ENCODE measurements at regions not wholly inside any gene's neighbourhood (a gene's known extent, or its start where the extent isn't known, plus 50 kb on each side); places are given as distances from the start of the nearest gene placed in this dataset.

DNA sequence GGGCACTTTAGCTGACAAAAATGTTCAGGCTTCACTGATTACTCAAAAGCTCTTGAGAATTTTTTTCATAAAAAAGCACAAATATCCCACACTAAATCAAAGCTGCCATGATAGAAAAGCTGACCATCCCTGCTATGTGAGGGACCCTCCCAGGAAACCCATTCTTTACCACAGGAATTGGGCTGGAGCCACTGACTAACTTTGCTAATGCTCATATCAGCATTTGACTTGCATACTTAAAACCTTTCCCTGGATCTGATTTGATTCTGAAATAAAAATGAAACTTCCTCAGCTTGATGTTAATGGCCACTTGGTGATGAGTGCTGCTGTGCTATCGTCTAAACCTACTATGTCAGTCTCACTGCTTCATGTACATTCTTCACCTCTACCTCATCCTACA, 243.6 kb downstream of the PRELID2 start:
- TF ChIP-seq POLR2A (IDR thresholded peaks at IDR 0.05; ENCODE audit: low read length) (no peak), CBX8 (IDR thresholded peaks at IDR 0.05) (no peak), SMC3 (IDR thresholded peaks at IDR 0.05) (no peak), REST (IDR thresholded peaks at IDR 0.05) (no peak), MAZ (IDR thresholded peaks at IDR 0.05; ENCODE audit: borderline replicate concordance, low read depth, low read length) (no peak), PHF8 (IDR thresholded peaks at IDR 0.05; ENCODE audit: borderline replicate concordance, low read depth) (no peak), RAD21 (conservative IDR thresholded peaks at IDR 0.05 in 1 of 2, IDR thresholded peaks at IDR 0.05 in 1 of 2) (no peak), HOXB5 (CRISPR knock-in tag; IDR thresholded peaks at IDR 0.05) (no peak), EP300 (IDR thresholded peaks at IDR 0.05) (no peak), ESRRA (IDR thresholded peaks at IDR 0.05; ENCODE audit: borderline replicate concordance, low read length) (no peak), CHD2 (IDR thresholded peaks at IDR 0.05; ENCODE audit: low read length, partially characterized antibody) (no peak), BHLHE40 (IDR thresholded peaks at IDR 0.05; ENCODE audit: low read depth, low read length) (no peak)
- TF ChIP-seq, protein P1, sequence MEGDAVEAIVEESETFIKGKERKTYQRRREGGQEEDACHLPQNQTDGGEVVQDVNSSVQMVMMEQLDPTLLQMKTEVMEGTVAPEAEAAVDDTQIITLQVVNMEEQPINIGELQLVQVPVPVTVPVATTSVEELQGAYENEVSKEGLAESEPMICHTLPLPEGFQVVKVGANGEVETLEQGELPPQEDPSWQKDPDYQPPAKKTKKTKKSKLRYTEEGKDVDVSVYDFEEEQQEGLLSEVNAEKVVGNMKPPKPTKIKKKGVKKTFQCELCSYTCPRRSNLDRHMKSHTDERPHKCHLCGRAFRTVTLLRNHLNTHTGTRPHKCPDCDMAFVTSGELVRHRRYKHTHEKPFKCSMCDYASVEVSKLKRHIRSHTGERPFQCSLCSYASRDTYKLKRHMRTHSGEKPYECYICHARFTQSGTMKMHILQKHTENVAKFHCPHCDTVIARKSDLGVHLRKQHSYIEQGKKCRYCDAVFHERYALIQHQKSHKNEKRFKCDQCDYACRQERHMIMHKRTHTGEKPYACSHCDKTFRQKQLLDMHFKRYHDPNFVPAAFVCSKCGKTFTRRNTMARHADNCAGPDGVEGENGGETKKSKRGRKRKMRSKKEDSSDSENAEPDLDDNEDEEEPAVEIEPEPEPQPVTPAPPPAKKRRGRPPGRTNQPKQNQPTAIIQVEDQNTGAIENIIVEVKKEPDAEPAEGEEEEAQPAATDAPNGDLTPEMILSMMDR (IDR thresholded peaks at IDR 0.05), result no peak

Data from A549 (cell line).